Cardiac muscle cell (in vitro differentiated cells and primary cell): ENCODE measurements at regions not wholly inside any gene's neighbourhood (a gene's known extent, or its start where the extent isn't known, plus 50 kb on each side); places are given as distances from the start of the nearest gene placed in this dataset.
A peak's percentile ranks its signal among the peaks of the same experiment; 100 is the strongest.

ENCODE experiments used
- DNase-seq, 2 donors: peaks; one replicate each; pipeline versions ENCODE4 v3.0.0 to v3.0.0-alpha.2; 2010 to 2017; ENCODE audit warnings: low read depth in 1 of 2, low spot score in 1 of 2
- H3K27ac ChIP-seq: fragments of 200-600 bp; sonication (generic); 2 replicates; pipeline ENCODE4 v1.5.1; 2016
- H3K27me3 ChIP-seq: fragments of 200-600 bp; sonication (generic); 2 replicates; pipeline ENCODE4 v1.6.0; 2016; ENCODE audit warnings: control low read depth
- H3K36me3 ChIP-seq: fragments of 200-600 bp; sonication (generic); 2 replicates; pipeline ENCODE4 v1.5.1; 2016; ENCODE audit warnings: control low read depth
- H3K4me1 ChIP-seq: fragments of 200-600 bp; sonication (generic); 2 replicates; pipeline ENCODE4 v1.8.1; 2017; ENCODE audit warnings: low read depth, mild to moderate bottlenecking, mixed run types
- H3K4me3 ChIP-seq: fragments of 200-600 bp; sonication (generic); 2 replicates; pipeline ENCODE4 v1.5.1; 2016; ENCODE audit warnings: mild to moderate bottlenecking
- H3K9me3 ChIP-seq: fragments of 200-600 bp; sonication (generic); 2 replicates; pipeline ENCODE4 v1.5.1; 2017; ENCODE audit warnings: low read depth, mild to moderate bottlenecking, control low read depth
- TF ChIP-seq, protein P1 (sequence below): IDR thresholded peaks from 2 replicates; pipeline ENCODE4 v1.5.1; 2012; ENCODE audit warnings: low read depth, mild to moderate bottlenecking, low read length

DNA sequence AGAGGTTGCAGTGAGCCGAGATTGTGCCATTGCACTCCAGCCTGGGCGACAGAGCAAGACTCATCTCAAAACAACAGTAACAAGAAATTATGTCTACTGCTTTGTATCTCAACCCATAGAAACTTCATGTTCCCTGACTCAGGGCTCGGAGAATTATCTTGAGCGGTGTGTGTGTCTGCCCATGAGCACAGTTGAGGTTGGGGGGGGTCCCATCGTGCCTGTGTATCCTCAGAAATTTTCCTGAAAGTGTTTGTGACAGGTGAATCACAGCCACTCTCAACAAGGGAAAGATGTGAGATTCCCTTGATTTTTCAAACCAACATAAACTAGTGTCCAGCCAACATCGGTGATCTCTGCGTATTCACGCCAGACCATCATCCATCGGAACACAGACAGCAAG is 319.1 kb downstream of the ASMT start:
- Histone ChIP-seq H3K4me3 (no peak overlapping the region), H3K27ac (no peak overlapping the region), H3K36me3 (no peaks in the 10 kb centered on the region), H3K9me3 (no peaks in the 10 kb centered on the region), H3K4me1 (peaks cover 4% of the 10 kb centered on the region), H3K27me3 (no peaks in the 10 kb centered on the region)
- no peak for DNase-seq
- TF ChIP-seq, protein P1, sequence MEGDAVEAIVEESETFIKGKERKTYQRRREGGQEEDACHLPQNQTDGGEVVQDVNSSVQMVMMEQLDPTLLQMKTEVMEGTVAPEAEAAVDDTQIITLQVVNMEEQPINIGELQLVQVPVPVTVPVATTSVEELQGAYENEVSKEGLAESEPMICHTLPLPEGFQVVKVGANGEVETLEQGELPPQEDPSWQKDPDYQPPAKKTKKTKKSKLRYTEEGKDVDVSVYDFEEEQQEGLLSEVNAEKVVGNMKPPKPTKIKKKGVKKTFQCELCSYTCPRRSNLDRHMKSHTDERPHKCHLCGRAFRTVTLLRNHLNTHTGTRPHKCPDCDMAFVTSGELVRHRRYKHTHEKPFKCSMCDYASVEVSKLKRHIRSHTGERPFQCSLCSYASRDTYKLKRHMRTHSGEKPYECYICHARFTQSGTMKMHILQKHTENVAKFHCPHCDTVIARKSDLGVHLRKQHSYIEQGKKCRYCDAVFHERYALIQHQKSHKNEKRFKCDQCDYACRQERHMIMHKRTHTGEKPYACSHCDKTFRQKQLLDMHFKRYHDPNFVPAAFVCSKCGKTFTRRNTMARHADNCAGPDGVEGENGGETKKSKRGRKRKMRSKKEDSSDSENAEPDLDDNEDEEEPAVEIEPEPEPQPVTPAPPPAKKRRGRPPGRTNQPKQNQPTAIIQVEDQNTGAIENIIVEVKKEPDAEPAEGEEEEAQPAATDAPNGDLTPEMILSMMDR = no peak

DNA sequence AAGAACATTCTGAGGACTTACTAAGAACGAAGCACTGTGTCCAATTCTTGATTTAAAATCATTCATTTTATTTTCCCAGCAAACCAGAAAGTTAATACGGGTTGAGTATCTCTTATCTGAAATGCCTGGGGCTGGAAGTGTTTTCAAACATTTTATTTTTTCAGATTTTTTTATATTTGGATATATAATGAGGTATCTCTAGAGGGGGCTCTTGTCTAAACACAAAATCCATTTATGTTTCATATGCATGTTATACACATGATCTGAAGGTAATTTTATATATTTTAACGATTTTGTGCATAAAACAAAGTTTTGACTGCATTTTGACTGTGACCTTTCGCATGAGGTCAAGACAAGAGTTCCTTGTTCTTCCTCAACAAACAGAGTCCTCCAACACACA is 320.9 kb downstream of the ASMT start:
- no peaks in the 10 kb centered on the region for H3K36me3 ChIP-seq
- H3K9me3 ChIP-seq = no peaks in the 10 kb centered on the region
- no peak for DNase-seq
- no peak overlapping the region for H3K27ac ChIP-seq
- TF ChIP-seq, protein P1 = no peak
- no peaks in the 10 kb centered on the region for H3K27me3 ChIP-seq
- no peak overlapping the region for H3K4me3 ChIP-seq
- peaks cover 4% of the 10 kb centered on the region for H3K4me1 ChIP-seq

DNA sequence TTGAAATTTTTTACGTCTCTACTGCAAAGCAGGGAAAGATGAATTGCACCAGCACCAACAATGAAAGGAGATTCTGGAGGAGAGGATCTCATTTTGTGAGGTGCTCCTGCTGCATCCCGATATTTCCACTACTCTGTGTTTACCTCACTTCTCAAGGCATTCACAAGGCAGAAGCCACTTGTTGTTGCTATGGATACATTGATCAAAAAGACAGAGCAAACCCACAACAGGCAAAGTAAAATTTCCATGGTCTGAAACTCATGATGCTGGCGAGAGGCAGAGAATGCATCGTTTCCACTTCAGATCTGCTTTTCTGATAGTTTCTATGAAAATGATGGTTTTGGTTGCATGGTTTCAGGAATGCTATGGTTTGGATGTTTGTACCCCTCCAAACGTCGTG is 323.3 kb downstream of the ASMT start:
- TF ChIP-seq, protein P1 = no peak
- no peak for DNase-seq
- H3K4me1 ChIP-seq = no peaks in the 10 kb centered on the region
- no peak overlapping the region for H3K4me3 ChIP-seq
- no peaks in the 10 kb centered on the region for H3K36me3 ChIP-seq
- no peak overlapping the region for H3K27ac ChIP-seq
- no peaks in the 10 kb centered on the region for H3K27me3 ChIP-seq
- no peaks in the 10 kb centered on the region for H3K9me3 ChIP-seq

DNA sequence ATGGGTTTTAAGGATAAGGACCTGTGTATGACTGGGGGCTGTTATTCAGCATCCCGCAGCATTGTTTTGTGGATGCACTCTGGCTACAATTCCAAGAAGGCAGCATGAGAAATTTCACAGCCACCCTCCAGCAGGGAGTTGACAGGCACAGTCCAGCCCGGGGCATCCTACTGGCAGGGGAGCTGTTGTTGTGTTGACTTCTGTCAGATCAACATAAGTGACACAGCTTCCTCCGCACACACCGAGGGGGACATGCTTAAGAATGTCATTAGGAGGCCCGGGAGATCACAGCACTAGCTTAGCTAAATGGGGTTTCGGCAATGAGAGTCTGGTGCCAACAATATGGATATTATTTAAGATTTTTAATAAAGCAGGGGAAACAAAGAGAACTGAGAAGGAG is 326.5 kb downstream of the ASMT start:
- H3K4me1 ChIP-seq = no peaks in the 10 kb centered on the region
- H3K4me3 ChIP-seq = no peak overlapping the region
- DNase-seq = peak in 1 of 2 donors; percentile 15
- TF ChIP-seq, protein P1 = no peak
- H3K36me3 ChIP-seq = no peaks in the 10 kb centered on the region
- H3K27me3 ChIP-seq = no peaks in the 10 kb centered on the region
- H3K9me3 ChIP-seq = no peaks in the 10 kb centered on the region
- no peak overlapping the region for H3K27ac ChIP-seq

DNA sequence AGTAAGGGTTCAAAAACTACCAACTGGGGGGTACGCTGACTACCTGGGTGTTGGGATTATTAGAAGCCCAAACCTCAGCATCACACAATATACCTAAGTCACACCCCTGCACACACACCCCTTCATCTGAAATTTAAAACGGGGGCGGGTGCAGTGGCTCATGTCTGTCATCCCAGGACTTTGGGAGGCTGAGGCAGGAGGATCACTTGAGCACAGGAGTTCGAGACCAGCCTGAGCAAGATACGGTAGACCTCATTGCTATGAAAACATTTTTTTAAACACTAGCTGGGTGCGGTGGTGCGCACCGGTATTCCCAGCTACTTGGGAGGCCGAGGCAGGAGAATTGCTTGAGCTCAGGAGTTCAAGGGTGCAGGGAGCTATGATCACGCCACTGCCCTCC is 331.0 kb downstream of the ASMT start:
- H3K4me3 ChIP-seq = no peak overlapping the region
- H3K27ac ChIP-seq = no peak overlapping the region
- no peaks in the 10 kb centered on the region for H3K36me3 ChIP-seq
- H3K27me3 ChIP-seq = no peaks in the 10 kb centered on the region
- TF ChIP-seq, protein P1 = no peak
- no peaks in the 10 kb centered on the region for H3K4me1 ChIP-seq
- no peaks in the 10 kb centered on the region for H3K9me3 ChIP-seq
- no peak for DNase-seq

DNA sequence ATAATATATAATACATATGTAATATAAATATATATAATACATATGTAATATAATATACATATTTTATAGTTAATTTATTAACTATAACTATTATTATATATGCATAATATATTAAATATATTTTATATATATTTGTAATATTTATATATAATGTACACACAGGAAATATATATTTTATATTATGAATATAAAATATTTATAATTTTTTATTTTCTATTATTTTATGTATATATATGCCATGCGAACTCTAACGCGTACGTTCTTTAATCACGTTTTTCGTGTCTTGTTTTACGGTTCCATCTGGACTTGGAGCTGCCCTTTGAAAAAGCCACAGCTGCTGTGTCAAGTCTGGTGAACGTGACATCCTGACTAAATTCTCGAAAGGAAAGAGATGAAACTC is 332.1 kb downstream of the ASMT start:
- TF ChIP-seq, protein P1 = no peak
- no peaks in the 10 kb centered on the region for H3K4me1 ChIP-seq
- no peak for DNase-seq

More for the DNA sequence above, 332.1 kb downstream of the ASMT start:
- Histone ChIP-seq H3K9me3 (no peaks in the 10 kb centered on the region), H3K4me3 (no peak overlapping the region), H3K36me3 (no peaks in the 10 kb centered on the region), H3K27me3 (no peaks in the 10 kb centered on the region), H3K27ac (no peak overlapping the region)
